VCaP (cell line): ENCODE measurements at regions not wholly inside any gene's neighbourhood (a gene's known extent, or its start where the extent isn't known, plus 50 kb on each side); places are given as distances from the start of the nearest gene placed in this dataset.
"Not testable (repeated sequence)": the region's sequence is repeated elsewhere in the genome, so short reads cannot be mapped to it uniquely, and the experiment has no call there.

Experiments used
- H3K27ac ChIP-seq: fragments of 450-650 bp; 2 replicates; pipeline ENCODE4 v1.5.1; 2017
- CTCF ChIP-seq: fragments of 450-650 bp; conservative IDR thresholded peaks from 2 replicates; pipeline ENCODE4 v1.5.1; 2017; ENCODE audit warnings: mild to moderate bottlenecking, moderate library complexity

- H3K27ac ChIP-seq = no peak overlapping the region
- TF ChIP-seq CTCF = no peak
Observed at GRCh38 chr3:110697961-110698360, 373.7 kb upstream of the NECTIN3 start.

- H3K27ac ChIP-seq = not testable (repeated sequence)
Observed at GRCh38 chr3:110704332-110704731, 367.3 kb upstream of the NECTIN3 start.

GRCh38 chr3:110708156-110708555 lies 363.5 kb upstream of the NECTIN3 start:
- TF ChIP-seq CTCF = no peak
- H3K27ac ChIP-seq = no peak overlapping the region

- no peak for TF ChIP-seq CTCF
- peak overlapping the region; percentile 59; the same call in 1 of the 2 replicates for H3K27ac ChIP-seq
Observed at GRCh38 chr3:110710156-110710555, 361.5 kb upstream of the NECTIN3 start.

- H3K27ac ChIP-seq = peak overlapping the region; percentile 59
- TF ChIP-seq CTCF = no peak
Observed at GRCh38 chr3:110710603-110711002, 361.0 kb upstream of the NECTIN3 start.

GRCh38 chr3:110711130-110711832 lies 360.3 kb upstream of the NECTIN3 start:
- no peak for TF ChIP-seq CTCF
- H3K27ac ChIP-seq = peak overlapping the region; percentile 59

- TF ChIP-seq CTCF = no peak
Observed at GRCh38 chr3:110711851-110712516, 359.6 kb upstream of the NECTIN3 start.

GRCh38 chr3:110727056-110727455 lies 344.6 kb upstream of the NECTIN3 start:
- no peak for TF ChIP-seq CTCF
- H3K27ac ChIP-seq = no peak overlapping the region

More at GRCh38 chr3:110711851-110712516, 359.6 kb upstream of the NECTIN3 start:
- peak overlapping the region; percentile 59 for H3K27ac ChIP-seq
